NCI-H1930 (cell line): ENCODE measurements at regions not wholly inside any gene's neighbourhood (a gene's known extent, or its start where the extent isn't known, plus 50 kb on each side); places are given as distances from the start of the nearest gene placed in this dataset.

Experiments used
- DNase-seq, 2 experiments: peaks; one replicate each; lab custom pipeline; 2025; lab: John Stamatoyannopoulos, UW

DNA sequence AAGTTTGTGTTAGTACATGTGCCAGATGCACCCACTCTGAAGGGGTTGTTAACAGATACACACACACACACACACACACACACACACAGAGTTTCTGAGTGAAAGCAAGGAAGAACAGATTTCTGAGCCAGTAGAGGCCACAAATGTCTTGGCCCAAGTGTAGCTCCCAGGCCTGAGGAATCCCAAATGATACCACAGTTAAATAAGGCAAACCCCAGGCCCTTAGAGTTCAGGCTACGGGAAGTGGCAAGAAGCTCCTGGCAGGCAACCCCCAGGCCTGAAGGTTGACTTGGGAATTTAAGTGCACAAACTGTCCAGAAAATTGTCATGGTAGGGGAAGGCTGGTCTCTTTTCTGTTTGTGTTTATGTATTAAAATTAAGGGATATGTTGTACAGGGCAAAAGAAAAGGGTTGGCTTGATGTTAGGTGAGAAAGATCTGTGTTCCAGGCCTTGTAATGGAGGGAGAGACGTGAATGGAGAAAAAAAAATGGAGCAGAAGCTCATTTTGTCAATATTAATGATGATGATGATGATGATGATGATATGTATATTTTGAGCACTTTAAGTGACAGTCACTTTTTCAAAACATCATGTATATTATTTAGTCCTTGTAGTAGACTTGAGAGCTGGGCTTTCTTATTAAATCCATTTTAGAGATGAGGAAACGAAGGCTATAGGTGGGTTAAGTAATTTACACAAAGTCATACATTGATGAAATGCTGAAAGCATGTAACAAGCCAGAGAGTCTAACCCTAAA, 317.0 kb upstream of the JAG1 start:
- DNase-seq: no peak

DNA sequence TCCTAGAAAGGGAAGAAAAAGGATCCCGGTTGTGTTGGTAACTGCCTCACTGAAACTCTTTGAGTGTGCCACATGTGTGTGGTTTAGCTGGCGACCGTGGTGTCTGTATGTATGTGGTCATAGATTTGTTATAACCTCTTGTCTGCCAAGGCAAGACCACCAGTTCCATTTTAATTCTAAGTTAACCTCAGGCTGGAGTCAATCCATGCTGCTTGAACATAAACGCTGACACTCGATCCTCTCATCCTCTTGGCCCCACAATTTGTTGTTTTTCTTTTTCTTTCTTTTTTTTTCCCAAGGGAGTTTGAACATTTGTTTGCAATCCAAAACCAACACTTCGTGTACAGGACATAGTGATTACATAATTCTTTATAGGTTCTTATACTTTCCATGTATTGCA, 318.9 kb upstream of the JAG1 start:
- no peak for DNase-seq

DNA sequence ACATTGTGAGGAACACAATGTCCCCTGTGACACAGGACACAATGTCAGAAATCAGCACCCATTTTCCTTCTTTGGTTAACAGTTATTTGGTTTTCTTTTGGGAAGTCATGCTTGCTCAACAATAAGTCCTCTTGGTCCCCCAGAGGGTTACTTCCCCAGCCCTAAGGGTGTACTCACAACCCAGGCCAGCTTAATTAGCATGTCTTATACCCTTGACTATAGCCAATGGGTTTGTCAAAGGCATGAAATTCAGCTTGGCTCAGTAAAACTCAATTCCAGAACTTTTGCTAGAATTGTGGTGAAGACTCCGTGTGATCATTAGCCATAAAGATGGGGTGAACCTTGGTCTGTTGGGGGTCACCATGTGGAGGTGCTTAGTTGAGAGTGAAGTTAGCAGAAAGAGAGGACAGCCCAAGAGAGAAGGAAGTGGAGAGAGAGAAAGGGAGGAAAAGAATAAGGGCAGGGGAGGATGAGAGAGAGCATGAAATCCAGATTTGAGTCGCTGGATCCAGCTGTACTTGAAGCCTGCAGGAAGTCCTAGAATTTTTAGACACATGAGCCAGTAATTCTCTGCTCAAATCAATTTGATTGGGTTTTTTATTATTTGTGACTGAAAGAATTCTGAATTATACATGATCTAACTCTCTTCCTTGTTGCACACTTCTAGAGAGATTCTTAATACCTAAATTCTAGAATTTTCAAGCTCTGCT, 321.3 kb upstream of the JAG1 start:
- no peak for DNase-seq

DNA sequence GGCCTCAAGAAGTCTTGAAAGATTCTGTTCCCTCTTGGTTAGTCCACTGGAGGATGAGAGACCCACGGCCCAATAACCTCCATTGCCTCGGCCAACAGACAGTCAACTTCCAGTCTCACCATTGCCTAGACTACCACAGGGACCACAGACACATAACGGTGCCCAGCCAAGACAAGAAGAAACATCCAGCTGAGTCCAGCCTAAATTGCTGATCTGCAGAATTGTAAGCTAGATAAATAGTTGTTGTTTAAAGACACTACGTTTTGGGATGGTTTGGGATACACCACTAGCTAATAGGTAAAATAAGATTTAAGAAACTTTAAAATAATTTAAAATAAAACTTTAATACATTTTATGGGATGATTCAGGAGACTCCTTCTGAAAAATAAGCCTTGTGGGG, 324.7 kb upstream of the JAG1 start:
- DNase-seq: no peak

DNA sequence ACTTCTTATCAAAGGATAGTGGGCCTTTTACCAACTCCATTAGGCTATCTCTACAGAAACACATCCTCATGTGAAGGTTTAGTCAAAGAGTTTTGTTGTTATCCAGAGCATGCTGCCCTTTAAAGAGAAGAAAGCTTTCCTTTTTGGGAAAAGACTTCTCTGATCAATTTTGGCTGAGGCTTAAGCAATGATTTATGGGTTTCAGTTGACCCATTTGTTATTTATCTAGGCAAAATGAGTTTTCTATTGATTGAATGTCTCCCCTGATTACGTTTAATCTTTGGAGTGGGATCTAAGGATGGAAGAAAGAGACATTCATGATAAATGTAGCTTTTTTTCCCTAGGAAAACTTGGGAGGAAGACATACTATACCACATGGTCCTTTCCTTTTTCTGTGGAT, 326.6 kb upstream of the JAG1 start:
- no peak for DNase-seq

DNA sequence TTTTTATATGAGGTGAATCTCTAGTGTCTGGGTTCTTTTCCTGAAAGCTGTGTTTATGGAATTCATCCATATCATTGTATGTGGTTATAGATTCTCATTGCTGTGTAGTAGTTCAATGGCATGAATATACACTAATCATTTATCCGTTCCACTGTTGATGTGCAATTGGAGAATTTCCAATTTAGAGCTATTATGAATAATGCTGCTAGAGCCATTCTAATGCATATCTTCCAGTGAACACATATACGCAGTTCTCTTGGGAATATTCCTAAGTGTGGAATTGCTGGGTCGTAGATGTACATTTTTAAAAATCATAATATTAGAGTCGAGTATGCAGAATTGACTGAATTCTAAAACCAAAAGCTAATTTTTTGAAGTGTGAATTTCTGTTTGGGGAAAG, 327.5 kb upstream of the JAG1 start:
- DNase-seq: no peak

DNA sequence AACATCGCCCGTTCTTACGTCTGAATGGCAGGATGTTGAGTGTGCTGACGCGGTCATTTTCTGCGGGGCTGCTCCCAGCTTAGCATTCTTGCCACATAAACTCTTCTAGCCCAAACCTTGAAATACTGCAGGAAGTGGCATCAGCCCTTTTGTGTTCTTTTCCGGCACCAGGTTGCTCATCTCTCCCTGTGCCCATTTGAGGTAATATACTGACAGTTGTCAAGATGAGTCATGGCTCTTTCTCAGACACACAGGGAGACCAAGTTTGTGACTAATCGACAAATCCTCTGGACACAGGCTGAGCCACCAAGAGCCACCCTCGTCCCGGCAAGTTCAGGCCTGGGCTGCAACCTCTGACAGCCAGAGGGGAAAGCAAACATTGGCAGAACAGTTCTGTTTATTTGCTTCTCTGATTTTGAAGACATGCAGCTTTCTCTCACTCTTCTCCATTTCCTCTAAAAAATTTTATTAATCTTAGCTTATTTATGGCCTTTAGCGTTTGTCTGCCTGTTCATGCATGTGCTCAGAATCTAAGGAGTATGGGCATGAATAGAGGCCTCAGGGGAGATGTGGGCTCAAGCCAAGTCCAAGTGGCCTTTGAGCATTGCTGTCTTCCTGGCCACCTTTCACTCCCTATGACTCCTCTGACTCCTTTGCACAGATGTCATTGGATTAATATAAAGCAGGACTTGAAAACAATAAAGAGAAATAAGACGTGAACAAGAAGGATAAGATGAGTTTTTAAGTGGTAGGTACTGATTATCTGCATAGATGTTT, 328.2 kb upstream of the JAG1 start:
- no peak for DNase-seq

DNA sequence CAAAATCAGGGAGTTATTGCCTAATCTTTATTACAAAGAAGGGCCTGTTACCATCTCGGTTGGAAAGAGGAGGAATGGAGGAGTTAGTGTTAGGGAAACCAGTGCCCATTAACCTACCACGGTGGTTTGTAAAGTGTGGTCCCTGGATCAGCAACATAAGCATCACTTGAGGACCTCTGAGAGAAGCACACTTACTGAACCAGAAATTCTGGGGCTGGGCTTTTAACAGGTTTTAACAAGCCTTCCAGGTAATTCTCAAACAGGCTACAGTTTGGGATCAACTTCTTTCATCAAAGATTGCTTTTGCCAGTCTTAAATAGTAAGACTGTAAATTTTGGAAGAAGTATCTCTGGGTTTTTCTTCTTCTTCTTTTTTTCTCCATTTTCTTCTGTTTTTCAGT, 329.5 kb upstream of the JAG1 start:
- no peak for DNase-seq

DNA sequence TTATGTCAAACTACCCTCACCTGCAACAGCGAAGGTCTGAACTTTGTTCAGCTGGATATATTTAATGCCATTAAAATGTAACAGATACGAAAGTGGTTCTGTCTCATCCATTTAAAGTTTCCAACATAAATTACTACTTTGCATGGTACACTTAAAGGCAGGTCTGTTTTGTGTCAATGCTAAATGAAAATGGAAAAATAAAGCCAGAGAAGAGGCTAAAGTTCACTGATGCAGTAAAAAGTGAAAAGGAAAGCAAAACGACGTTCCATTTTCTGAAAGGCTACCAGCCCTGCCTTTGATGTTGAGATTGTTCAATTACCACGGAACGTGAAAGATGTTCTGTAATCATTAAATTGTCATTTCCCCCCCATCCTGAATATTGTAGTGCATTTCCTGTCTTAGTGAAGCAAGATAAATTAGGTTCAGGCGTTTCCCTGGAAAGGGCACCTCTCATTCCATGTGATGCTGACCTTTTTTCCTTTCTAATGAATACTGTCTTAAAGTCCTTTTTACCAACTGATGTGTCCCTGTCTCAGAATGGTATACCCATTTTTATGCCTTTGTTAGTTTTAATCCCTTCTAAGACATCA, 334.7 kb upstream of the JAG1 start:
- no peak for DNase-seq

DNA sequence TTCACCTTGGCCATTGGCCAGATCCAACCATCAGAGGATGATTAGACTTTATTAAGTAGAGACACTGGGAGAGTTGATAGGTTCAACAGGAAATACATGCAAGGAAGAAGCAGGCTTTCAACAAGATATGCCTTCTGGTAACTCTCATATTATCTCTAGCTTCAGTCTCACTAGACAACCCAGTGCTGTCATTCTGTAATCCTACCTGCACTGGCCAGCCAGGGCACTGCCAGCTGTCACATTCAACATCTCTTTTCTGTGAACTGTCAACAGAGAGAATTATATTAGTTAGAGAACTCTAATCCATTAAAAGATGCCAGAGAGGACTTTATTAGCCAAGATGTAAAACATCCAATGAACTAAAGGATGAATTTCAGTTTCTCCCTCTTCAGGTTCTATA, 337.9 kb upstream of the JAG1 start:
- DNase-seq: no peak

DNA sequence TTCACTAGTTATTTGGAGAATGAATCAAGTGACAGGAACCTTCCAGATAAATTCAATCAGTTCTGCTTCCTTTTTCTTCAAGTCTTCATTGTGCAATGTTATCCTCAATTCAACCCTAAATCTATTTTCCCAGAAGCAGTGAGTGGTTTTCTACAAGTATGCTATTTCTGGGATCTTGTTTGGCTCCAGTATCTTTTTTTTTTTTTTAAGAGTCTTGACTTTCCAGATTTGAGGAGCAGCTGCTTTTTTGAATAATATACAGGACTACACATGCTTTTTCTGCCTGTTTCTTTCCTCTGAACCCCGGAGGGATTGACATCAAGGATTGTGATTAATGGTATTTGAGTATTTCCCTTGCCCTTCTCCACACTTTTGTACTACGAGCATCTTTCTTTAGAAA, 339.2 kb upstream of the JAG1 start:
- DNase-seq: no peak

DNA sequence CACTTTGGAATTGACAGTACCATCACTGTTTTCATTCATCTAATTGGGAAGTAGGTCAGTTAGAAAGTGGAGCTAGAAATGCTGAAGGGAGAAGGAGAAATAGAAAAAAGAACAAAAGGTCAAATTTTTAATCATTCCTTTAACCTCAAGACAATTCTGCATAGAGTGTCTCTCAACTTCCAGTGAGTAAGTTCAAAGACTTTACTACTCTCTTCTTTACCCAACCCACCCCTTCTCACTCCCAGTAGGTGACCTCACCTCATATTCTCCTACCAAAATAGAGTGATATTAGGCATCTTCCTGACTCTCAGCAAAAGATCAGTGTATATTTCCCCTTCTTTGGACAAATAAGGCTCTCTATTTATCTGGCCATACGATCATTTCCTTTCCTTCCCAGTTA, 340.0 kb upstream of the JAG1 start:
- DNase-seq: no peak

DNA sequence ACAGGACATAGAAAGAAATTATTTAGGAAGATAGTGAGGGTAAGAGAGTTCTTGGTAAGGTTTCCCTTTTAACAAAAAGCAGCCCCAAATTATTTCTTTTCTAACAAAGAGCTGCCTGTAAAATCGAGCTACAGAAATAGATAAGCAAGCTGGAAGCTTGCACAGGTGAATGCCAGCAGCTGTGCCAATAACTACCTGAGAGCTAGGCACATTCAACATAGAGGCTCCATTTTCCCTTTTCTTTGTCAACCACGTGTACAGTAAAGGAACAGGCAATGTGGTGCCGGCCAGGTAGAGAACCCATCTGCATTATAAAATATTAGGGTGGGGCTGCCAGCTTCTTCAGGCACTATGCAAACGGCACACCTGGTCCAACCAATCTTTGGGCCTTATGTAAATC, 341.6 kb upstream of the JAG1 start:
- no peak for DNase-seq

DNA sequence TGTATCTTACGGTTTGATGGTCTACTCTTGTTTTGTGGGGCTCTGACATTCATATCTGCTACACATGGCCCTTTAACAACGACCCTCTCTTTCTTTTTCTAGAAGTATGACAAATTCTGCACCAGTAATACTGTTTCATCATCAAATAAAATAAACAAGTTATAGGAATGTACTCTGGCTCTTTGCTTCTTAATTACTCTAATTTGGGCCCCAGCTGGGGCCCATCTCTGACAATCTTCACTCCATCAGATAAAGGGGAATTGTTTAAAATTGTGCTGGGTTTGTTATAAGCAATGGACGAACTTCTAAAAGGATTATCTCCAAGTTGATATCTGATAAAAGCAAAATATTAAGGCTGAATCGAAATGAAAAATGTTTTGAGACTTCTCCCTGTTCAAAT, 343.6 kb upstream of the JAG1 start:
- DNase-seq: no peak

DNA sequence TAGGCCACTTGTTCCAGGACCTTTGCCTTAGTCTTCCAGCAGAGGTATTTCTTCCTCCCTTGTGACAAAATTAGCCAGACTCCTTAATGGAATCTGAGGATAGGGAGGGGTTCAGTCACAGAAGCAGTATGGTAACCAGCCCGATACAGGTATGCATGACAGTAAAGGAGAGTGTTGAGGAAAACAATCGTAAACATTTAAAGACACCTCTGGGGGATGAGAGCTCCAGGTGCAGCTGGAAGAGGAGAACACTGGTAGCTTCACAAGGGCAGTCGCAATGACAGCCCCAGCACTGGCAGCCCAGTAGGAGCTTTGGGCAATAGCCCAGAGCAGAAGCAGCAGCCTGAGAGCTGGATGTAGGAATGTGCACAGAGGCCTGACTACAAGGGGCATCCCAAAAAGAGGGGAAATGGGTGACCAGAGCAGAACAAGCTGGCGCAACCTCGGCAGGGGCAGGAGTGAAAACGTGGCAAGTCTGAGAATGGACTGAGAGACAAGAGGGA, 344.9 kb upstream of the JAG1 start:
- DNase-seq: no peak

DNA sequence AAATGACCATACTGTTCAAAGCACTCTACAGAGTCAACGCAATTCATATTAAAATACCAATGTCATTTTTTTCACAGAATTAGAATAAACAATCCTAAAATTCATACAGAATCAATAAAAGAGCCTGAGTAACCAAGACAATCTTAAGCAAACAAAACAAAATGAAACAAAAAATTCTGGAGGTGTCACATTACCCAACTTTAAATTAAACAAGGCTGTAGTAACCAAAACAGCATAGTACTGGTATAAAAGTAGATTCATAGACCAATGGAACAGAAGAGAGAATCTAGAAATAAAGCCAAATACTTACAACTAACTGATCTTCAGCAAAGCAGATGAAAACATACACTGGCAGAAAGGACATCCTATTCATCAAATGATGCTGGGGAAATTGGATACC, 346.9 kb upstream of the JAG1 start:
- no peak for DNase-seq

DNA sequence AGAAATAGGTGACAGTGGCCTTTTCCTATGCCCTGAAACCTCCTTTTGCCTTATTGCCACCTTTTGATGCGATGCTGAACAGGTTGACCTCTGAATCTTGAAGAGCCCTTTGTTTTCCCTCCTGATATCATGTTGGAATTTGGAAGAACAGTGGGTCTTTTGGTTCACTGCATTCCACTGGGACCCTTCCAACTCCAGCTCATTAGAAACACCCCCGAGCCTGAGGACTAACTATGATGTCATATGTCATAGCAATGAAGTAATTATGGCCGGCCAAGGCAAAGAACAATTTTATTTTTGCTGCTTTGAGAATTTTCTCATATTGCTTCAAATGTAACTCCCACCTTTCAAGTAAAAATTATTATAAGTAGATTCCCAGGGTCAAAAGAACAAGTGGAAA, 353.4 kb upstream of the JAG1 start:
- DNase-seq: no peak

DNA sequence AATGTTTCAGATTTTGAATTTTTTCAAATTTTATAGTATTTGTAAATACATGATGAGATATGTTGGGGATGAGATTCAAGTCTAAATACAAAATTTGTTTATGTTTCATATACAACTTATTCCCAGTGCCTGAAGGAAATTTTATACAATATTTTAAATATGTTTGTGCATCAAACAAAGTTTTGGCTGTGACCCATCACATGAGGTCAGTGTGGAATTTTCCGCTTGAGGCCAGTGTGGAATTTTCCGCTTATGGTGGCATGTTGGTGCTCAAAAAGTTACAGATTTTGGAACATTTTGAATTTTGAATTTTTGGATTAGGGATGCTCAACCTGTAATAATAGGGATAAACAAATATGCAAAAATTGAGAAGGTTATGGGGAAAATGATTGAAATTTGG, 356.6 kb upstream of the JAG1 start:
- DNase-seq: no peak

DNA sequence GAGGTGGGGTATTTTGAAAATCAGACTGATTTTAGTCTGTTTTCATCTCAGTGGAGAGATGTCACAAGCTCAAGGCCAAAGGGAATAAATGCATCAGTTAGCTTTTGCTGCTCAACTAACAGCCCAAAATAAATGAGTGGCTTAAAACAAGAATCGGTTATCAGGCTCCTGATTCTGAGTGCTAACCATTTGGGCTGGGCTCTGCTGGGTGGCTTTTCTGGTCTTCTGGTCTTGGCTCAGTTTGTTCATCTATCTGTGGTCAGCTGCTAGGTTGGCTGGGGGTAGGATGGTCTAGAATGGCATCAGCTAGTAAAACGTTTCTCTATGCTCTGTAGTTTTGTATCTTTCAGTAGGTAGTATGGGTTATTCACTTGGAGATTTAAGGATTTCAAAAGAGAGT, 357.5 kb upstream of the JAG1 start:
- no peak for DNase-seq

DNA sequence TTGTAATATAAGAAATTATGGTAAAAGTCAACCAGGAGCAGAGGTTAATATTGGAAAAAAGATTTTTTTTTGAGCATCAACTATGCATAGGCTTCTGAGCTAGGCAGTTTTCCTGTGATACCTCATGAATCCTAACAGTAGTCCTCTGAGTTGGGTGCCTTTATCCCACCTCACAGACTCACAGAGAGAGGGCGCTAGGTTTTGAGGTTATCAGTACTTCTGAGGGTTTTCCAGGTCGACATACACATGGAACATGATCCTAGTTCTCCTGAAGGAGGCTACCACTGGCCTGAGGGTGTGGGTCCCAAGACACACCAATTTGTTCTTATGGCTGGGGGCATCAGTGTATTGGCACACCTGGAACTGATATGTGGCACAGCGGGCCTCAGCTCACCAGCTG, 358.8 kb upstream of the JAG1 start:
- no peak for DNase-seq

DNA sequence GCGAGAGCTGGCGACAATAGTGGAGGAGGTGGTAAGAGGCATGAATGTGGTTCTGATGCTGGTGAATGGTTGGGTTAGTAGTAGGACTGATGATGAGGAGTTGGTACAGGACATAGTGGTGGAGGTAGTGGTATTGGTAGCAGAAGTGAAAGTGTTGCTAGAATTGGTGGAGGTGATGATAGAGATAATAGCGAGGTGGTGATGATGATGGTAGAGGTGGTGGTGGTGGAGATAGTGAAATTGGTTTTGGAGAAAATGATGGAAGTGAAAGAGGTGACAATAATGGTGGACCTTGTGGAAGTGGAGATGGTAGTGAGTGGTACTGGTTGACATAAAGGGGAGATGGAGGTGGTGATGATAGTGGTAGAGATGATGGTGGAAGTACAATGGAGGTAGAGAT, 360.2 kb upstream of the JAG1 start:
- no peak for DNase-seq

DNA sequence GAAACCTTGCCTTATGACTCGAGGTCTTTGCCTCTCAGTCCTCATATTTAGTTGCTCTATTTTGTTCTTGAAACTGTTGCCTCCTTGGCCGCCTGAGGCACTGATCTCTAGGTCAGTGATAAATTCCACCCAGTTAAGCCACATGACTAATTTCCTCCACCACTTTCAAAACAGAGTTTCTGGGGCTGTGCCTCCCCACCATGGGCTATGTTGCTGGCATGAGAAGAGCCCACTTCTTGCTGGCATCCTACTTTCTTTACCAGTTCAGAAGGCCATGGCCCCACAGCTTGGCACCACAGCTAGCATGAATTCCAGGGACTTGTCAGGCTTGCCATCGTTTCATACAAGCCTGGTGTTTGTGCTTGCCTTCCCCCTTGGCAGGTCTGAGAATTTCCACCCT, 361.4 kb upstream of the JAG1 start:
- DNase-seq: no peak

DNA sequence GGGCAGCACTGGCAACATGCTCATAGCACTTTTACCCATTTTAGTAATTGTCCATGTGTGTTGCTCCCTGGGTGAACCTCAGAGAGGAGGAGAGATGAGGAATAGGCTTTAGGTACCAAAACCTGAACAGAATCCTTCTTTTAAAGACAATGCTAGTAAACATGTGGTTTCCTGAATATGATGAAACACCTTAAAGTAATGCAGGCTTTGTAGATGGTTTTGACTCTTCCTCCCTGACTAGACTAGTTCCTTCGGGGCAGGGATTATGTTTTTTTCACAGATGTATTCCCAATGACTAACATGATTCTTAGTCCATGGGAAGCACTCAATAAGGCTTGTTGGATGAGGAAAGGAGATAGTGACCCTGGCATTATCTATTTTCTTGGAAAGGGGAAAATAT, 367.6 kb upstream of the JAG1 start:
- DNase-seq: no peak
